Mononuclear cell (primary cell): ENCODE measurements at regions not wholly inside any gene's neighbourhood (a gene's known extent, or its start where the extent isn't known, plus 50 kb on each side); places are given as distances from the start of the nearest gene placed in this dataset.

Experiments used
- H3K27me3 ChIP-seq: 2 replicates; pipeline ENCODE4 v1.6.0; 2011; ENCODE audit warnings: low read length, control low read depth; ENCODE audit not compliant: insufficient read depth
- H3K4me1 ChIP-seq: 2 replicates; pipeline ENCODE4 v1.5.1; 2011; ENCODE audit warnings: mild to moderate bottlenecking, low read length, control low read depth; ENCODE audit not compliant: insufficient read depth
- H3K4me3 ChIP-seq: 2 replicates; pipeline ENCODE4 v1.5.1; 2011; ENCODE audit warnings: mild to moderate bottlenecking, low read length, moderate library complexity
- H3K9me3 ChIP-seq: 2 replicates; pipeline ENCODE4 v1.5.1; 2011; ENCODE audit warnings: low read depth, mild to moderate bottlenecking, control low read depth, low read length

- no peaks in the 10 kb centered on the region for H3K27me3 ChIP-seq
- H3K4me3 ChIP-seq, result no peak overlapping the region
- H3K4me1 ChIP-seq, result peaks cover under 1% of the 10 kb centered on the region
- H3K9me3 ChIP-seq, result no peaks in the 10 kb centered on the region
Observed at GRCh38 chr2:217095511-217096205, 235.8 kb upstream of the TNP1 start.

- Histone ChIP-seq H3K4me3 (no peak overlapping the region), H3K9me3 (no peaks in the 10 kb centered on the region), H3K27me3 (no peaks in the 10 kb centered on the region), H3K4me1 (peaks cover 9% of the 10 kb centered on the region)
Observed at GRCh38 chr2:217092710-217093379, 233.0 kb upstream of the TNP1 start.

GRCh38 chr2:217091531-217091930, 231.7 kb upstream of the TNP1 start:
- Histone ChIP-seq H3K9me3 (no peaks in the 10 kb centered on the region), H3K4me3 (no peak overlapping the region), H3K4me1 (peaks cover 11% of the 10 kb centered on the region), H3K27me3 (no peaks in the 10 kb centered on the region)

GRCh38 chr2:217090884-217091283, 231.0 kb upstream of the TNP1 start:
- H3K4me1 ChIP-seq, result peaks cover 18% of the 10 kb centered on the region
- no peaks in the 10 kb centered on the region for H3K9me3 ChIP-seq
- no peak overlapping the region for H3K4me3 ChIP-seq
- no peaks in the 10 kb centered on the region for H3K27me3 ChIP-seq

- H3K9me3 ChIP-seq, result no peaks in the 10 kb centered on the region
- H3K27me3 ChIP-seq, result no peaks in the 10 kb centered on the region
- H3K4me3 ChIP-seq, result no peak overlapping the region
- peaks cover 20% of the 10 kb centered on the region for H3K4me1 ChIP-seq
Observed at GRCh38 chr2:217090024-217090473, 230.2 kb upstream of the TNP1 start.

- Histone ChIP-seq H3K9me3 (no peaks in the 10 kb centered on the region), H3K4me1 (peaks cover 20% of the 10 kb centered on the region), H3K4me3 (no peak overlapping the region), H3K27me3 (no peaks in the 10 kb centered on the region)
Observed at GRCh38 chr2:217086718-217087117, 226.9 kb upstream of the TNP1 start.

GRCh38 chr2:217086038-217086522, 226.2 kb upstream of the TNP1 start:
- H3K4me1 ChIP-seq, result peaks cover 20% of the 10 kb centered on the region
- H3K4me3 ChIP-seq, result no peak overlapping the region
- no peaks in the 10 kb centered on the region for H3K9me3 ChIP-seq
- no peaks in the 10 kb centered on the region for H3K27me3 ChIP-seq

- Histone ChIP-seq H3K4me3 (no peak overlapping the region), H3K4me1 (peaks cover 18% of the 10 kb centered on the region), H3K27me3 (no peaks in the 10 kb centered on the region), H3K9me3 (no peaks in the 10 kb centered on the region)
Observed at GRCh38 chr2:217085543-217085942, 225.7 kb upstream of the TNP1 start.

GRCh38 chr2:217081799-217082198, 221.9 kb upstream of the TNP1 start:
- H3K4me1 ChIP-seq, result peaks cover 11% of the 10 kb centered on the region
- H3K4me3 ChIP-seq, result no peak overlapping the region
- no peaks in the 10 kb centered on the region for H3K27me3 ChIP-seq
- no peaks in the 10 kb centered on the region for H3K9me3 ChIP-seq

- H3K27me3 ChIP-seq, result no peaks in the 10 kb centered on the region
- no peak overlapping the region for H3K4me3 ChIP-seq
- H3K9me3 ChIP-seq, result no peaks in the 10 kb centered on the region
- H3K4me1 ChIP-seq, result no peaks in the 10 kb centered on the region
Observed at GRCh38 chr2:217079165-217079564, 219.3 kb upstream of the TNP1 start.

- H3K4me3 ChIP-seq, result no peak overlapping the region
- H3K27me3 ChIP-seq, result no peaks in the 10 kb centered on the region
- H3K9me3 ChIP-seq, result no peaks in the 10 kb centered on the region
- no peaks in the 10 kb centered on the region for H3K4me1 ChIP-seq
Observed at GRCh38 chr2:217077831-217078407, 218.1 kb upstream of the TNP1 start.

GRCh38 chr2:217076657-217077232, 216.9 kb upstream of the TNP1 start:
- H3K4me1 ChIP-seq, result peaks cover 4% of the 10 kb centered on the region

GRCh38 chr2:217076058-217076435, 216.2 kb upstream of the TNP1 start:
- H3K27me3 ChIP-seq, result no peaks in the 10 kb centered on the region
- H3K4me1 ChIP-seq, result peaks cover 11% of the 10 kb centered on the region
- no peaks in the 10 kb centered on the region for H3K9me3 ChIP-seq
- H3K4me3 ChIP-seq, result no peak overlapping the region

More at GRCh38 chr2:217076657-217077232, 216.9 kb upstream of the TNP1 start:
- Histone ChIP-seq H3K4me3 (no peak overlapping the region), H3K9me3 (no peaks in the 10 kb centered on the region), H3K27me3 (no peaks in the 10 kb centered on the region)

GRCh38 chr2:217075268-217076057, 215.6 kb upstream of the TNP1 start:
- no peaks in the 10 kb centered on the region for H3K9me3 ChIP-seq
- H3K27me3 ChIP-seq, result no peaks in the 10 kb centered on the region
- no peak overlapping the region for H3K4me3 ChIP-seq
- H3K4me1 ChIP-seq, result peaks cover 14% of the 10 kb centered on the region
